Ascending aorta (tissue), 2 donors: ENCODE measurements at regions not wholly inside any gene's neighbourhood (a gene's known extent, or its start where the extent isn't known, plus 50 kb on each side); places are given as distances from the start of the nearest gene placed in this dataset.
A peak's percentile ranks its signal among the peaks of the same experiment; 100 is the strongest.
"Not testable (repeated sequence)": the region's sequence is repeated elsewhere in the genome, so short reads cannot be mapped to it uniquely, and the experiment has no call there.

ENCODE experiments used
- DNase-seq, 2 donors: peaks; one replicate each; pipeline ENCODE4 v3.0.0-alpha.2; 2019; ENCODE audit warnings: low spot score in 2 of 2
- H3K27ac ChIP-seq, 2 donors: fragments of 200-600 bp; sonication (generic); one replicate each; pipeline ENCODE4 v1.5.1; 2016 to 2017; ENCODE audit warnings: mild to moderate bottlenecking in 1 of 2
- H3K27me3 ChIP-seq: fragments of 200-600 bp; sonication (generic); one replicate; pipeline ENCODE4 v1.5.1; 2017
- H3K36me3 ChIP-seq, 2 donors: fragments of 200-600 bp; sonication (generic); one replicate each; pipeline ENCODE4 v1.5.1; 2016
- H3K4me1 ChIP-seq, 2 donors: fragments of 200-600 bp; sonication (generic); one replicate each; pipeline ENCODE4 v1.5.1; 2016 to 2017; ENCODE audit warnings: mild to moderate bottlenecking in 1 of 2
- H3K4me3 ChIP-seq, 2 donors: fragments of 200-600 bp; sonication (generic); one replicate each; pipeline ENCODE4 v1.5.1; 2016 to 2017; ENCODE audit warnings: mild to moderate bottlenecking in 1 of 2
- H3K9me3 ChIP-seq, 2 donors: fragments of 200-600 bp; sonication (generic); one replicate each; pipeline ENCODE4 v1.5.1; 2016
- intact Hi-C: fragments of 100-400 bp; cut with DNase I; formaldehyde crosslinking; loops from one replicate; pipeline ENCODE4 v1.15.1; 2023
- TF ChIP-seq, protein P1 (sequence below), 3 experiments: fragments of 200-600 bp in 2 of 3; fragments of 450-650 bp in 1 of 3; sonication (generic) in 2 of 3; IDR thresholded peaks; one replicate each; pipeline ENCODE4 v1.5.1; 2016 to 2019; ENCODE audit warnings: antibody characterized with exemption in 3 of 3, mild to moderate bottlenecking in 1 of 3, moderate library complexity in 1 of 3

DNA sequence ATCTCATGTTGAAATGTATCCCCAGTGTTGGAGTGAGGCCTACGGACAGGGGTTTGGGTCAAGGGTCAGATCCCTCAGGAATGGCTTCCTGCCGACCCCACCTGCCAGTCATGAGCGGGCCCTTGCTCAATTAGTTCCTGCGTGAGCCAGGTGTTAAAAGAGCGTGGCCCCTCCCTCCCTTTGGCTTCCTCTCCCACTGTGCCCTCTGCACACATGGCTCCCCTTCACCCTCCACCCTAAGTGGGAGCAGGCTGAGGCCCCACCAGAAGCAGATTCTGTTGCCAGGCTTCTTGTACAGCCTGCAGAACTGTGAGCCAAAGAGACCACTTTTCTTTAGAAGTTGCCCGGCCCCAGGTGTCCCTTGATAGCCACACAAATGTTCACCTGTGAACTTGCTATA is 193.3 kb downstream of the NPIPB11 start:
- H3K27ac ChIP-seq, H3K36me3 ChIP-seq, H3K4me1 ChIP-seq, H3K27me3 ChIP-seq, intact Hi-C loops, H3K4me3 ChIP-seq, H3K9me3 ChIP-seq: not testable (repeated sequence)
- DNase-seq = peak in 1 of 2 donors; percentile 16

DNA sequence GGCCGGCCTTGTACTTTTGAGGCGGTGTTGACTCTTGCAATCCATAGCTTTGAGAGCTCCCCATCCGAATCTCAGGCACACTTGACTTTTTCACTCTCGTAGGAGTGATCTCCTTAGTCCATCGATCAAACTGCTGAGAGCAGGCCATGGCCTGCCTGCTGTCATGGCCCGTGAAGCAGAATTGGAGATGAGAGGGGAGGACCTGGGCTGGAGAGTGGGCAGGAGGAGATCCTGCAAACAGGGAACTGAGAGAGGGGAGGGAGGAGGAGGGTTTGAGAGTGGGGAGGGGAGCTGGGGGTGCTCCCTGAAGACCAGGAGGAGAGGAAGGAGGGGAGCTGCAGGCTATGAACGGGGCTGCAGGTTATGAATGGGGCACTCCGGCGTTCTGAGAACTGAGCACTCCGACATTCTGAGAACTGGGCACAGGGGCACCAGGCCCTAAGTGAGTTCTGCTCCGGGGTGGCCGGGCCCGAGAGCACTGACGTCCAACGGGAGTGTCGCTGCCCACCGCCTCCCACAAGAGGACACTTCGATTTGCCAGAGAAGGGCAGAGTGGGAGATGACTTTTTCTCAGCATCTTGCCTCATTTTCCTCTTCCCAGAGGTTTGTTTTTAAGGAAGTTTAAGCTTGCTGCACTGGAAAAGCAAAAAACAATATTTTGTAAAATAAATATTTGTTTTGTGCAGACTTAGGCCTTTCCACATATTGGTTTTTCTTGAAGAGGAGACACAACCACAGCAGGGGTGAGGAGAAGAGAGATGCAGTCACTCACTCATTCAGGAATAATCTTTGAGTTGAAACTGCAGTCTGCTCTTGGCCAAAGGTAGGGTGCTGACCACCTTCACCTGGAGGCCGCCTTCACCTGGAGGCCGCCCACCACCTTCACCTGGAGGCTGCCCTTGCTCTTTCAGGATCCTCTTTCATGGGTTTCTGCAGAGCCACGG is 194.2 kb downstream of the NPIPB11 start:
- intact Hi-C loops, H3K4me1 ChIP-seq, H3K27ac ChIP-seq, H3K36me3 ChIP-seq, H3K4me3 ChIP-seq, H3K9me3 ChIP-seq, H3K27me3 ChIP-seq: not testable (repeated sequence)
- peak in 1 of 2 donors; percentile 58 for DNase-seq

DNA sequence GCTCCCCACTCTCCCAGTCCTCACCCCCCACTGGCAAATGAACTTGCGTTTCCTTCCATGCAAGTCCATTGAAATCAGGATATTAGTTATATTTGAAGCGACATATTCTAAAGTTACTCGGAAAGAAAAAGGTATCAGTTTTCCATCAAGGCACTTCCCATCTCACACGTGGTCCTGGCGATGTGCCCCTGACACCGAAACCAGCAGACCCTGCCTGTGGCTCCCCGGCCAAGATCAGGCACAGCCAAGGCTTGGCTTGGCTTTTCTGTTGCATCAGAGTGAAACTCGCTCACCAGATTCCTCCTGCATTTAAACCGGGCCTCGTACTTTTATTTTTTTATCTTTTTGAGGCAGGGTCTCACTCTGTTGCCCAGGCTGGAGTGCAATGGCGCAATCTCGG is 195.1 kb downstream of the NPIPB11 start:
- H3K4me1 ChIP-seq, H3K27me3 ChIP-seq, H3K4me3 ChIP-seq, H3K27ac ChIP-seq, H3K36me3 ChIP-seq, H3K9me3 ChIP-seq, intact Hi-C loops: not testable (repeated sequence)
- DNase-seq = peak in 1 of 2 donors; percentile 61

DNA sequence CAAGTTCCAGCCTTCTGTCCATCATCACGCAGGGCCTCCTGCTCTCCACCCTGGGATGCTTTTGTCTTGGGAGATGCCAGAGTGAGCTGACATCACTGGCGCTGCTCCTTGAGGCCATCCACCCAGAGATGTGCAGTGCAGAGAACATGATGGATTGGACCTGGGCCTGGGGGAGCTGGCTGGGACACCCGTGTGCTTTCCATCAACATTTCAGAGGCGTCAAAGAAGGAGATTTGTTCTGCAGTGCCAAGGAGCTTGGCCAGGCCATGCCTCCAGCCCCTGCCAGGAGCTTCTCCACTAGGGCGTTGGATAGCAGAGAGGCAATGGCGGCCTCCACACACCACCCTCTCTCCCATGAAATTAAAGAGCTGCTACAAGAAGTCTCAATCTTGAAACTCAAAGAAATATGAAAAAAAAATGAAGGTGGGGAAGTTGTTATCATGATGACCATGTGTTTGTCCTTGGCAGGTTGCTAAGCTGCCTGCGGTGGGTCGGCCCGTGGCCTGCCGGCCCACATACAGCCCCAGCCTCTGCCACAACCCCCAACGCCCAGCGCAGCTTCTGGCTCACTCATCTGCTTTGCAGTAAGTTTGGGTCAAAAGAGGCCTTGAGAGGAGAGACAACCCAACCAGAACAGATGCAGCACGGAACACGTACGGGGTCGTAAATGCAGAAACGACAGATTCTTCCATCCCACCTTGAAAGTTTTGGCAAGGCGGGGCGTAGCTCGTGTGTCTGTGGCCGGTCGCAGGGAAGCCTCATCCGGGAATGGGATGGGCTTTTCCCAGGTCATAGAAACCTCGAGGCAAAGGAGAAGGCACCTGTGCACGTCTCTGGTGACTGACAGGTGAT is 196.0 kb downstream of the NPIPB11 start:
- H3K9me3 ChIP-seq, H3K4me1 ChIP-seq, intact Hi-C loops, H3K27ac ChIP-seq, H3K4me3 ChIP-seq, H3K27me3 ChIP-seq, H3K36me3 ChIP-seq: not testable (repeated sequence)
- DNase-seq = peak in 1 of 2 donors; percentile 28

DNA sequence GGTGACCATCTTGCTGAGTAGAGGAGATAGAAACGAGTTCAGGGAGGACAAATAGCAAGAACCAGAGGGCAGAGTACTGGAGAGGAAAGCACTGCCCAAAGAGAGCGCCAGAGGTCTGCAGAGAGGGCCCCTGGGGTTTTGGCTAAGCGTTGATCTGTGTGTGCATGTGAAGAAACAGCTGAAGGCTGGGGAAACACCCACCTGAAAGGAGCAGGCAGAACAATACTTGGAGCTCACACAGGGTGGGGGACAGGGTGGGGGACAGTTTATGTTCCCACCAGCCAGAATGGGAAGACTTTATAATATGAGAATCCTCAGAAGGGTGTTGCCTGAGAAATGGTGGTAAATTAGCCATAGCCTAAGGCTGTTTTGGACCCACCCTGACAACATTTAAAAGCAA is 200.4 kb downstream of the NPIPB11 start:
- H3K27me3 ChIP-seq, H3K4me1 ChIP-seq, H3K36me3 ChIP-seq, H3K9me3 ChIP-seq, H3K4me3 ChIP-seq, H3K27ac ChIP-seq, intact Hi-C loops: not testable (repeated sequence)
- DNase-seq = peak in 1 of 2 donors; percentile 5

DNA sequence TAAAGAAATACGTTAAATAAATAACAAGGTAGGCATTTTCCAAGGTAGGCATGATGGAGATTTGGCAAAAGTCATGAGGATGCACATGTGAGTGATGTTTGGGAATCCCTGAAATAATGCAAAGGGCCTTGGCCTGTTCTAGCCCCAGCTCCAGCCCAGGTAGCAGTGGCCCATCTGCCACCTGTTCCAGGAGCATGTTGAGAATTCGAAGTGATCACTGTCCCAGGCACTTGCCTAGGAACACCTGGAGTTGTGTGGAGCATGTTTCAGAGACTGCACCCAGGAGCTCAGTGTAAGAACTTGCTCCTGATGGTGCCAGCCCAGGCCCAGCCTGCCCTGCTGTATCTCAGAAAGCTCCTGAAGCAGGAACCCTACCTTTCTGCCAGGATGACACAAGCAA is 201.4 kb downstream of the NPIPB11 start:
- H3K27ac ChIP-seq, H3K27me3 ChIP-seq, H3K4me1 ChIP-seq, H3K36me3 ChIP-seq, H3K9me3 ChIP-seq, H3K4me3 ChIP-seq, DNase-seq, intact Hi-C loops: not testable (repeated sequence)

DNA sequence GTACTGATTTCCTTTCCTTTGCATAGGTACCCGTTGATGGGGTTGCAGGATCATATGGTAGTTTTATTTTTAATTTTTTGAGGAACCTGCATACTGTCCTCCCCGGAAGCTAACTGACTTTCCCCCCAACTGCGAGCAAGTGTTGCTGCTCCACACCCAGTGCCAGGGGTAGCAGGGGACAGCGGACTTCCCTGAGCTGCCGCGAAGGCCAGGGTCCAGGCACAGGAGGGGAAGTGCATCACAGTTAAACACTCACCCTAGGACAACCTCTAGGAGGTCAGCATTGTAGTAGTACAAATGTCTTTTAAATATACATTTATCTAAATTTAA is 201.7 kb downstream of the NPIPB11 start:
- Histone ChIP-seq H3K4me1 (peaks cover 0 to under 1% of the 10 kb centered on the region in 2 donors), H3K9me3 (no peaks in the 10 kb centered on the region)

DNA sequence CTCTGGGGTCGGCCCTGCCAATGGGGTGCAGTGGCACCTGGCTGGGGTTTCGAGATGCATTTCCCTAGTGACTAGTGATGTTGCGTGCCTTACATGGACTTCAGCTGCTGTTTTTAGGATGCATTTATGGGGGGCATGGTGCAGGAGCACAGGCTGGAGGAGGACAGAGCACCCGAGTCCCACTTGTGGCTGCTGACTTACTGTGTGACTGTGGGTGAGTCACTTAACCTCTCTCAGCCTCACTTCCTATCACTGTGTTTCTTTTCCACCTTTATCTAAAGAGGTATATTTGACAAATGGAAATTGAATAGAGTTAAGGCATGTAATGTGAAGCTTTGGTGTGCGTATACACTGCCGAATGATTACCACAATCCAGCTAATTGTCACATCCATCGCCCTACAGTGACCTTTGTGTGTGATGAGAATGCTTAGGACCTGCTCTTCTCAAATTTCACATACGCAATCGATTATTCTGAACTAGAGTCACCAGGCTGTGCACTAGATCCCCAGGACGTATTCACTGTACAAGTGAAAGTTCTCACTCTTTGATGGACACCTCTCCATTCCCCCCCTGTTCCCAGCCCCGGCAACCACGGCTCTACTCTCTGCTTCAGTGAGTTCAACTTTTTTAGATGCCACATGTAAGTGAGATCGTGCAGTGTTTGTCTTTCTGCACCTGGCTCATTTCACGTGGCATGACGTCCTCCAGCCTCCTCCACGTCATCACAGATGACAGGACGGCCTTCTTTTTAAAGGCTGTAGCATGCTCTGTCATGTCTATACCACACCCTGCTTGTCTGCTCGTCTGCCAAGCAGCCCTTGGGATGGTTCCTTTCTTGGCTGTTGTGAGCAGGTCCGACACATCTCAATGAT is 202.3 kb downstream of the NPIPB11 start:
- H3K27me3 ChIP-seq, intact Hi-C loops, H3K4me1 ChIP-seq, H3K4me3 ChIP-seq, H3K9me3 ChIP-seq, H3K36me3 ChIP-seq, H3K27ac ChIP-seq: not testable (repeated sequence)
- DNase-seq = peak in 1 of 2 donors; percentile 12

More for the DNA sequence above, 201.7 kb downstream of the NPIPB11 start:
- Histone ChIP-seq H3K36me3 (no peaks in the 10 kb centered on the region), H3K27me3 (no peaks in the 10 kb centered on the region), H3K4me3 (no peak overlapping the region), H3K27ac (no peak overlapping the region)
- peak in 1 of 2 donors; percentile 33 for DNase-seq
- TF ChIP-seq, protein P1, sequence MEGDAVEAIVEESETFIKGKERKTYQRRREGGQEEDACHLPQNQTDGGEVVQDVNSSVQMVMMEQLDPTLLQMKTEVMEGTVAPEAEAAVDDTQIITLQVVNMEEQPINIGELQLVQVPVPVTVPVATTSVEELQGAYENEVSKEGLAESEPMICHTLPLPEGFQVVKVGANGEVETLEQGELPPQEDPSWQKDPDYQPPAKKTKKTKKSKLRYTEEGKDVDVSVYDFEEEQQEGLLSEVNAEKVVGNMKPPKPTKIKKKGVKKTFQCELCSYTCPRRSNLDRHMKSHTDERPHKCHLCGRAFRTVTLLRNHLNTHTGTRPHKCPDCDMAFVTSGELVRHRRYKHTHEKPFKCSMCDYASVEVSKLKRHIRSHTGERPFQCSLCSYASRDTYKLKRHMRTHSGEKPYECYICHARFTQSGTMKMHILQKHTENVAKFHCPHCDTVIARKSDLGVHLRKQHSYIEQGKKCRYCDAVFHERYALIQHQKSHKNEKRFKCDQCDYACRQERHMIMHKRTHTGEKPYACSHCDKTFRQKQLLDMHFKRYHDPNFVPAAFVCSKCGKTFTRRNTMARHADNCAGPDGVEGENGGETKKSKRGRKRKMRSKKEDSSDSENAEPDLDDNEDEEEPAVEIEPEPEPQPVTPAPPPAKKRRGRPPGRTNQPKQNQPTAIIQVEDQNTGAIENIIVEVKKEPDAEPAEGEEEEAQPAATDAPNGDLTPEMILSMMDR (IDR thresholded peaks at IDR 0.05) = no peak
- intact Hi-C loops = no loop called here

DNA sequence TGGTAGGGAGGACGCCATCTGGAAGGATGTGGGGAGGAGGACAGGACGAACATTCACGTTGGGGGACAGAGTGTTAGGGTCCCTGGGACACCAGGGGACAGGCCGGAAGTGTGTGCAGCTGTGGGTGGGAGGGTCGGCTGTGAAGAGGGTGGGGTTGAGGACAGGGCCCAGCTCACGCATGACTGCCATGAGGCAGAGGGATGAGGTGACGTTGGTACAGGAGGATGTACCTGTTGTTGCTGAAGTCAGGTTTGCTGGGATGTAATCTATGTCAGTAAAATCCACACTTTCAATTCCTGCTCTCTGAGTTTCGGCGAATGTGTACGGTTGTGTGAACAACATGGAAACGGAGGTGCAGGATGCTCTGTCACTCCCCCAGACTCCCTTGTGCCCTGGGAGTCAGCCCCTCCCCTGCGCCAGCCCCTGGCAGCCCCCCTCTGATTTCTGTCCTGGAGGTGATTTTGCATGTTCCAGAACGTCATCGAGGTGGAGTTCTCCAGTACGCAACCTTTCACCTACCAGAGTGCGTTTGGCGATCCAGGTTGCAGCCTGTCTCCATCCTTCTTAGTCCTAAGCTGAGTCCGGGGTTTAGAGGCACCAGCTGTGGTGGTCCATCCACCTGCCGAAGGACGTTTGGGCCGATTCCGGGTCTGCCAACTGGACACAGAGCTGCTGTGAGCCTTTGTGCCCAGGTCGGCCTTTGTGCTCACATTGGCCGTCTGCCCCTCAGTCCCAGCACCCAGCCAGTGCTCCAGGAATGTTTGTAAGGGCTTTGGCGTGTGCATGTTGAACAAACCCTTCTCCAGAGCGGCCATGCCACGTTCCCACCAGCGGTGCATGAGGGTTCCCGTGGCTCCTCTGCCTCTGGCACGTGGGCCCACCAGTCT is 203.2 kb downstream of the NPIPB11 start:
- H3K27me3 ChIP-seq, H3K36me3 ChIP-seq, intact Hi-C loops, H3K4me3 ChIP-seq, H3K4me1 ChIP-seq, H3K9me3 ChIP-seq: not testable (repeated sequence)
- H3K27ac ChIP-seq = peak overlapping the region in 1 of 2 donors; percentile 11
- DNase-seq = peak in 1 of 2 donors; percentile 39

DNA sequence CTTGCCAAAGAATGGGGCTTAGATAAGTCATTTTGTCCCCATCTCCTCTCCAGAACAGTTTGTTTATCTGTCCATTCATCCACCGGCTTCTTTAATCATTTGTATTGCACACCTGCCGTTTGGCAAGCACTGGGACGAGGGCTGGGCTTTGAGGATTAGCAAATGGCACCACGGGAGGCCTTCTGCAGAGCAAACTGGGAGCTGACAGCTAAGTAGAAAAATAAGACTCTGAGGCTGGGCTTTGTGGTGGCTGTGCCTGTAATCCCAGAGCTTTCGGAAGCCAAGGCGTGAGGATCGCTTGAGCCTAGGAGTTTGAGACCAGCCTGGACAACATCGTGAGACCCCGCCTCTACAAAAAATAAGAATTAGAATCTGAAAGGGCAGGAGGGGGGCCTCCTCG is 203.9 kb downstream of the NPIPB11 start:
- H3K27me3 ChIP-seq, H3K4me3 ChIP-seq, intact Hi-C loops, H3K4me1 ChIP-seq, H3K9me3 ChIP-seq, H3K36me3 ChIP-seq: not testable (repeated sequence)
- peak overlapping the region in 1 of 2 donors; percentile 11 for H3K27ac ChIP-seq
- DNase-seq = peak in 1 of 2 donors; percentile 41

DNA sequence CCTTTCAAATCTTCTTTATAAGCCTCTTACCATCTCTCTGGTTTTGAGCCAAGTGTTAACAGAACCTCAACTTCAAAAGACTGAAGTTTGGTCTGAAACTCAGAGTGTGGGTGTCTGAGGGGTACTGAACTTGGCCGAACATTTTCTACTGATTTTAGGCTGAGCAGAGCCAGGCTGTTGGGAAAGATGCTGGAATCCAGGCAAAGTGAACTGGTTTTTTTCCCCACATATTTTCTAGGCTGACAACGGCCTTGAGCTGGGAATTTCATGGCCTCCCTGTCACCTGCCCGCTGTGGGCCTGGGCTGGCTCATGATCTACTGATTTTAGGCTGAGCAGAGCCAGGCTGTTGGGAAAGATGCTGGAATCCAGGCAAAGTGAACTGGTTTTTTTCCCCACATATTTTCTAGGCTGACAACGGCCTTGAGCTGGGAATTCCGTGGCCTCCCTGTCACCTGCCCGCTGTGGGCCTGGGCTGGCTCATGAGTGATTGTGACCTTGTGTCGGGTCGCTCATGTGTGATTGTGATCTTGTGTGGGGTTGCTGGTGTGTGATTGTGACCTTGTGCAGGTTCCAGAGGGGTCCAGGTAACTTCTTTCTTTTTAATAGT is 204.4 kb downstream of the NPIPB11 start:
- H3K4me1 ChIP-seq, H3K27ac ChIP-seq, H3K36me3 ChIP-seq, H3K4me3 ChIP-seq, H3K27me3 ChIP-seq, H3K9me3 ChIP-seq, intact Hi-C loops: not testable (repeated sequence)
- DNase-seq = peak in 1 of 2 donors; percentile 62
